IMR-90 (cell line): ENCODE measurements at regions not wholly inside any gene's neighbourhood (a gene's known extent, or its start where the extent isn't known, plus 50 kb on each side); places are given as distances from the start of the nearest gene placed in this dataset.

Experiments used
- ATAC-seq: fragments of 200-7000 bp; cut with Tn5 transposase; 2 replicates; pipeline ENCODE4 v1.9.1; 2020; ENCODE audit warnings: low read depth, mild to moderate bottlenecking, moderate library complexity
- BruUV-seq: library from RNA; stranded (reverse); fragments of 400-500 nt; replicated peaks from 2 replicates; lab custom pipeline; 2021; lab: Mats Ljungman, UMichigan
- CTCF ChIA-PET: fragments of 300-600 bp; formaldehyde crosslinking; extraction: SDS; loops from one replicate; lab custom pipeline; 2021; ENCODE audit warnings: antibody characterized with exemption; lab: Yijun Ruan, JAX
- POLR2A ChIA-PET: fragments of 300-600 bp; sonication (Branson Sonifier 250); formaldehyde crosslinking; loops from one replicate; lab custom pipeline; 2022; ENCODE audit warnings: antibody characterized with exemption; ENCODE audit not compliant: unreplicated experiment; lab: Charles Lee
- DNase-seq: peaks from one replicate; pipeline ENCODE4 v3.0.0; 2013
- H2AFZ ChIP-seq: replicated peaks from 2 replicates; pipeline ENCODE3; 2013; ENCODE audit warnings: low read length, mild to moderate bottlenecking; ENCODE audit not compliant: poor library complexity
- H2AK5ac ChIP-seq: 2 replicates; pipeline ENCODE4 v1.6.1; 2013; ENCODE audit warnings: low read depth, low read length, inconsistent platforms
- H2AK9ac ChIP-seq: replicated peaks from 2 replicates; pipeline ENCODE3; 2013; ENCODE audit warnings: mild to moderate bottlenecking, low read depth, low read length, moderate library complexity; ENCODE audit not compliant: poor library complexity
- H2BK120ac ChIP-seq: 2 replicates; pipeline ENCODE4 v1.6.1; 2013; ENCODE audit warnings: low read depth, low read length, inconsistent platforms
- H2BK15ac ChIP-seq: 3 replicates; pipeline ENCODE4 v1.6.1; 2013; ENCODE audit warnings: low read depth, low read length, inconsistent platforms
- H2BK20ac ChIP-seq: 2 replicates; pipeline ENCODE4 v1.6.1; 2013; ENCODE audit warnings: low read depth, mild to moderate bottlenecking, inconsistent platforms, low read length, moderate library complexity
- H2BK5ac ChIP-seq: 2 replicates; pipeline ENCODE4 v1.6.1; 2013; ENCODE audit warnings: mild to moderate bottlenecking, low read depth, low read length, inconsistent platforms; ENCODE audit not compliant: poor library complexity, severe bottlenecking
- H3K14ac ChIP-seq: replicated peaks from 2 replicates; pipeline ENCODE4 v1.6.1; 2013; ENCODE audit warnings: low read depth, low read length, inconsistent platforms
- H3K18ac ChIP-seq: 2 replicates; pipeline ENCODE4 v1.6.1; 2013; ENCODE audit warnings: low read depth, low read length, control low read depth
- H3K23ac ChIP-seq: 2 replicates; pipeline ENCODE4 v1.6.1; 2013; ENCODE audit warnings: low read depth, low read length, inconsistent platforms
- H3K27ac ChIP-seq: 2 replicates; pipeline ENCODE4 v1.5.1; 2013; ENCODE audit warnings: mild to moderate bottlenecking, control low read depth, low read length; ENCODE audit not compliant: insufficient read depth
- H3K27me3 ChIP-seq: 2 replicates; pipeline ENCODE4 v1.6.1; 2013; ENCODE audit warnings: low read length; ENCODE audit not compliant: control insufficient read depth, insufficient read depth
- H3K36me3 ChIP-seq: 2 replicates; pipeline ENCODE4 v1.6.1; 2013; ENCODE audit warnings: low read length, mixed read lengths; ENCODE audit not compliant: control insufficient read depth, insufficient read depth
- H3K4ac ChIP-seq: 2 replicates; pipeline ENCODE4 v1.6.1; 2013; ENCODE audit warnings: low read depth, low read length, inconsistent platforms
- H3K4me1 ChIP-seq: 2 replicates; pipeline ENCODE4 v1.6.1; 2013; ENCODE audit warnings: low read length, mixed read lengths; ENCODE audit not compliant: control insufficient read depth, insufficient read depth
- H3K4me2 ChIP-seq: 2 replicates; pipeline ENCODE4 v1.6.1; 2013; ENCODE audit warnings: low read depth, mild to moderate bottlenecking, control low read depth, low read length, moderate library complexity
- H3K4me3 ChIP-seq: 2 replicates; pipeline ENCODE4 v1.5.1; 2013; ENCODE audit warnings: low read depth, mild to moderate bottlenecking, control low read depth, low read length, moderate library complexity; ENCODE audit not compliant: insufficient read depth
- H3K56ac ChIP-seq: 2 replicates; pipeline ENCODE4 v1.6.1; 2013; ENCODE audit warnings: low read length, inconsistent platforms; ENCODE audit not compliant: insufficient read depth; ENCODE audit errors: extremely low read depth
- H3K79me1 ChIP-seq, 2 experiments: 2 replicates each; pipeline ENCODE4 v1.6.1; 2013; ENCODE audit warnings: low read length in 2 of 2, inconsistent platforms in 1 of 2, low read depth in 1 of 2
- H3K9ac ChIP-seq: 2 replicates; pipeline ENCODE4 v1.6.1; 2013; ENCODE audit warnings: low read depth, low read length, control low read depth
- H3K9me1 ChIP-seq: 2 replicates; pipeline ENCODE4 v1.6.1; 2013; ENCODE audit warnings: low read length, inconsistent platforms; ENCODE audit not compliant: insufficient read depth
- H3K9me3 ChIP-seq: 2 replicates; pipeline ENCODE4 v1.6.1; 2013; ENCODE audit warnings: low read length; ENCODE audit not compliant: control insufficient read depth, insufficient read depth
- H4K20me1 ChIP-seq: 2 replicates; pipeline ENCODE4 v1.6.1; 2013; ENCODE audit warnings: low read length, inconsistent platforms; ENCODE audit not compliant: insufficient read depth
- H4K5ac ChIP-seq: 2 replicates; pipeline ENCODE4 v1.6.1; 2013; ENCODE audit warnings: mild to moderate bottlenecking, low read depth, low read length, control low read depth
- H4K8ac ChIP-seq, 2 experiments: 2 replicates each; pipeline ENCODE4 v1.6.1; 2013; ENCODE audit warnings: low read depth in 2 of 2, low read length in 2 of 2, control low read depth in 1 of 2, inconsistent platforms in 1 of 2
- H4K91ac ChIP-seq: 2 replicates; pipeline ENCODE4 v1.6.1; 2013; ENCODE audit warnings: low read depth, low read length, inconsistent platforms; ENCODE audit not compliant: insufficient read depth
- BHLHE40 ChIP-seq: fragments of 150-350 bp; IDR thresholded peaks from 2 replicates; pipeline ENCODE4 v1.6.1; 2016; ENCODE audit warnings: mild to moderate bottlenecking, low read depth, low read length
- CEBPB ChIP-seq: IDR thresholded peaks from 2 replicates; pipeline ENCODE4 v1.6.1; 2012; ENCODE audit warnings: low read depth, low read length, improper control_type of control experiment
- CHD1 ChIP-seq: IDR thresholded peaks from 2 replicates; pipeline ENCODE4 v1.6.1; 2012; ENCODE audit warnings: low read depth, low read length, improper control_type of control experiment
- ELK1 ChIP-seq: fragments of 150-350 bp; IDR thresholded peaks from 2 replicates; pipeline ENCODE4 v1.6.1; 2016; ENCODE audit warnings: low read depth, mild to moderate bottlenecking, low read length, moderate library complexity, borderline replicate concordance
- FOS ChIP-seq: fragments of 150-350 bp; IDR thresholded peaks from 2 replicates; pipeline ENCODE4 v1.6.1; 2016; ENCODE audit warnings: low read depth, low read length
- MAFK ChIP-seq: IDR thresholded peaks from 2 replicates; pipeline ENCODE4 v1.6.1; 2012; ENCODE audit warnings: low read depth, low read length, improper control_type of control experiment
- MAZ ChIP-seq: IDR thresholded peaks from 2 replicates; pipeline ENCODE4 v1.6.1; 2012; ENCODE audit warnings: low read depth, mild to moderate bottlenecking, low read length, improper control_type of control experiment, moderate library complexity, borderline replicate concordance
- MXI1 ChIP-seq: IDR thresholded peaks from 2 replicates; pipeline ENCODE4 v1.6.1; 2012; ENCODE audit warnings: low read depth, mild to moderate bottlenecking, low read length, moderate library complexity, borderline replicate concordance
- NFE2L2 ChIP-seq: fragments of 150-350 bp; IDR thresholded peaks from 2 replicates; pipeline ENCODE4 v1.6.1; 2016; ENCODE audit warnings: low read depth, mild to moderate bottlenecking, low read length
- POLR2A ChIP-seq: IDR thresholded peaks from 2 replicates; pipeline ENCODE4 v1.6.1; 2012; ENCODE audit warnings: mild to moderate bottlenecking, low read depth, low read length
- RAD21 ChIP-seq: IDR thresholded peaks from 2 replicates; pipeline ENCODE4 v1.6.1; 2012; ENCODE audit warnings: low read length, improper control_type of control experiment
- RCOR1 ChIP-seq: IDR thresholded peaks from 2 replicates; pipeline ENCODE4 v1.6.1; 2012; ENCODE audit warnings: mild to moderate bottlenecking, low read length, improper control_type of control experiment; ENCODE audit not compliant: insufficient replicate concordance
- RFX5 ChIP-seq: IDR thresholded peaks from 2 replicates; pipeline ENCODE4 v1.8.0; 2012; ENCODE audit warnings: low read depth, mild to moderate bottlenecking, low read length, moderate library complexity
- SMC3 ChIP-seq: fragments of 150-350 bp; IDR thresholded peaks from 2 replicates; pipeline ENCODE4 v1.6.1; 2016; ENCODE audit warnings: low read depth, mild to moderate bottlenecking, antibody characterized with exemption, low read length, moderate library complexity
- USF2 ChIP-seq: fragments of 150-350 bp; IDR thresholded peaks from 2 replicates; pipeline ENCODE4 v1.6.1; 2017; ENCODE audit warnings: mild to moderate bottlenecking, antibody characterized with exemption, low read length, low read depth
- WGBS, 2 experiments: methylation state at CpG; one replicate each; pipeline versions ENCODE4 v1.1.5 to v1.1.7; 2013; ENCODE audit warnings: missing lambda C conversion rate in 2 of 2; ENCODE audit not compliant: insufficient read length in 1 of 2; ENCODE audit errors: extremely low coverage in 2 of 2; 5-methylcytosine and 5-hydroxymethylcytosine counted together
- dilution Hi-C: fragments of 300-500 bp; cut with HindIII; formaldehyde crosslinking; loops from one replicate; pipeline ENCODE4 v1.14.3; 2018; ENCODE audit warnings: low sequenced_read_pairs; ENCODE audit not compliant: unreplicated experiment
- in situ Hi-C: fragments of 300-500 bp; cut with MboI; formaldehyde crosslinking; loops from 3 replicates; pipeline ENCODE4 v1.14.3; 2019; ENCODE audit warnings: low sequenced_read_pairs, inconsistent platforms, mixed read lengths
- intact Hi-C: fragments of 100-400 bp; cut with micrococcal nuclease; formaldehyde crosslinking; loops from 2 replicates; pipeline ENCODE4 v1.10.0; 2022
- TF ChIP-seq, protein P1 (sequence below): conservative IDR thresholded peaks from 2 replicates; pipeline ENCODE4 v1.5.1; 2012; ENCODE audit warnings: mild to moderate bottlenecking, low read depth, low read length, improper control_type of control experiment

DNA sequence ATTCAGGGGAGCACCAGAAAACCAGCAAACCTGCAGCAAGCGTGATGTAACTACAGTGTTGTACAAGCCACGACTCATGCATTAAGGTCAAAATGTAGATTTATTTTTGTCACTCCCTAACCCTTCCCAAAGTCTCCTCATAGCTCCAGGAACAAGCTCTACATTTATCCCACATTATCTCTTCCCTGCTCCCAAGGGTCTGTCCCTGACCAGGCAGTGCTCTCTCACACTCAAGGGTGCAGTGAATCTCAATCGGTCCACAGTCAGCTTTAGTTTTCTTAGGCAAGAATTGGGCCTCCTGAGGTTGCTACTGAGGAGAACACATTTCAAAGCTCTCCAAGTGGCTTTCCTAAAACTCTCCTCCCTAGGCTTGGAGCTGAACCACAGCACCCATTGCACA is 219.4 kb downstream of the NHLRC3 start:
- Histone ChIP-seq H3K4ac (no peak overlapping the region), H3K9me1 (no peaks in the 10 kb centered on the region), H4K20me1 (no peaks in the 10 kb centered on the region), H3K56ac (no peak overlapping the region), H3K18ac (no peak overlapping the region), H4K8ac (no peak overlapping the region), H3K27ac (no peak overlapping the region), H3K4me3 (no peak overlapping the region), H3K27me3 (no peaks in the 10 kb centered on the region), H3K36me3 (no peaks in the 10 kb centered on the region), H3K9ac (no peak overlapping the region), H2BK15ac (no peak overlapping the region), H3K79me1 (no peaks in the 10 kb centered on the region), H4K5ac (no peak overlapping the region), H3K9me3 (no peaks in the 10 kb centered on the region), H2BK5ac (no peak overlapping the region), H3K4me1 (peaks cover 4% of the 10 kb centered on the region), H2AK9ac (no peak overlapping the region), H3K4me2 (no peak overlapping the region), H3K23ac (no peak overlapping the region), H2BK20ac (no peak overlapping the region), H4K91ac (no peak overlapping the region), H2BK120ac (no peak overlapping the region), H3K14ac (no peak overlapping the region), H2AFZ (no peak overlapping the region), H2AK5ac (no peak overlapping the region)
- no TSS peak for BruUV-seq
- WGBS, 2 experiments, result 83% methylated on average over 1 of the region's 3 CpGs; no CpG with 5 or more reads in 1 of the 2 experiments
- intact Hi-C loops (loop anchor here (1.0 kb wide), 1 partner anchor 106 kb away; no protein-coding TSS in a partner anchor), dilution Hi-C loops (no loop called here), in situ Hi-C loops (no loop called here)
- ChIA-PET POLR2A (no interaction called here), CTCF (no interaction called here)
- no peak for ATAC-seq
- DNase-seq, result no peak
- TF ChIP-seq RAD21, result no peak
- TF ChIP-seq MXI1, result no peak
- no peak for TF ChIP-seq MAFK
- TF ChIP-seq BHLHE40, result no peak
- TF ChIP-seq FOS, result no peak
- no peak for TF ChIP-seq RFX5
- TF ChIP-seq, protein P1, sequence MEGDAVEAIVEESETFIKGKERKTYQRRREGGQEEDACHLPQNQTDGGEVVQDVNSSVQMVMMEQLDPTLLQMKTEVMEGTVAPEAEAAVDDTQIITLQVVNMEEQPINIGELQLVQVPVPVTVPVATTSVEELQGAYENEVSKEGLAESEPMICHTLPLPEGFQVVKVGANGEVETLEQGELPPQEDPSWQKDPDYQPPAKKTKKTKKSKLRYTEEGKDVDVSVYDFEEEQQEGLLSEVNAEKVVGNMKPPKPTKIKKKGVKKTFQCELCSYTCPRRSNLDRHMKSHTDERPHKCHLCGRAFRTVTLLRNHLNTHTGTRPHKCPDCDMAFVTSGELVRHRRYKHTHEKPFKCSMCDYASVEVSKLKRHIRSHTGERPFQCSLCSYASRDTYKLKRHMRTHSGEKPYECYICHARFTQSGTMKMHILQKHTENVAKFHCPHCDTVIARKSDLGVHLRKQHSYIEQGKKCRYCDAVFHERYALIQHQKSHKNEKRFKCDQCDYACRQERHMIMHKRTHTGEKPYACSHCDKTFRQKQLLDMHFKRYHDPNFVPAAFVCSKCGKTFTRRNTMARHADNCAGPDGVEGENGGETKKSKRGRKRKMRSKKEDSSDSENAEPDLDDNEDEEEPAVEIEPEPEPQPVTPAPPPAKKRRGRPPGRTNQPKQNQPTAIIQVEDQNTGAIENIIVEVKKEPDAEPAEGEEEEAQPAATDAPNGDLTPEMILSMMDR, result no peak
- no peak for TF ChIP-seq SMC3
- no peak for TF ChIP-seq ELK1
- no peak for TF ChIP-seq POLR2A
- no peak for TF ChIP-seq MAZ
- no peak for TF ChIP-seq NFE2L2
- no peak for TF ChIP-seq RCOR1
- TF ChIP-seq USF2, result no peak
- TF ChIP-seq CEBPB, result no peak
- TF ChIP-seq CHD1, result no peak
